SH-SY5Y (cell line): ENCODE measurements at regions not wholly inside any gene's neighbourhood (a gene's known extent, or its start where the extent isn't known, plus 50 kb on each side); places are given as distances from the start of the nearest gene placed in this dataset.

Experiments
- GATA2 ChIP-seq: IDR thresholded peaks from 2 replicates; pipeline ENCODE4 v1.6.1; 2011; ENCODE audit warnings: mild to moderate bottlenecking, low read depth, low read length
- GATA3 ChIP-seq: IDR thresholded peaks from 2 replicates; pipeline ENCODE4 v1.6.1; 2011; ENCODE audit warnings: low read depth, mild to moderate bottlenecking, low read length, moderate library complexity

- no peak for TF ChIP-seq GATA2
- no peak for TF ChIP-seq GATA3
These were observed 56.2 kb upstream of the LRRTM4 start for GRCh38 chr2:77578354-77578753.
